ENCODE measurements at regions not wholly inside any gene's neighbourhood (a gene's known extent, or its start where the extent isn't known, plus 50 kb on each side); places are given as distances from the start of the nearest gene placed in this dataset.

DNA sequence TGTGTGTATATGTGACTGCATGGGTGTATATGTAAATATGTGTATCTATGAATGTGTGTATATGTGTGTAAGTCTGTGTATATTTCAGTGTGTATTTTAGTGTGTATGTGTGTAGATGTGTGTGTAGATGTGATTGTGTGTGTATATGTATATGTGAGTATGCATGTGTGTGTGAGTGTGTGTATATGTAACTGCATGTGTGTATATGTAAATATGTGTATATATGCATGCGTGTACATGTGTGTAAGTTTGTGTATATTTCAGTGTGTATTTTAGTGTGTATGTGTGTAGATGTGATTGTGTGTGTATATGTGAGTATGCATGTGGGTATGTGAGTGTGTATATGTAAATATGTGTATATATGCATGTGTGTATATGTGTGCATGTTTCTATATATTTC lies 169.9 kb downstream of the MN1 start:
- no peak overlapping the region for H3K4me3 Mint-ChIP-seq

DNA sequence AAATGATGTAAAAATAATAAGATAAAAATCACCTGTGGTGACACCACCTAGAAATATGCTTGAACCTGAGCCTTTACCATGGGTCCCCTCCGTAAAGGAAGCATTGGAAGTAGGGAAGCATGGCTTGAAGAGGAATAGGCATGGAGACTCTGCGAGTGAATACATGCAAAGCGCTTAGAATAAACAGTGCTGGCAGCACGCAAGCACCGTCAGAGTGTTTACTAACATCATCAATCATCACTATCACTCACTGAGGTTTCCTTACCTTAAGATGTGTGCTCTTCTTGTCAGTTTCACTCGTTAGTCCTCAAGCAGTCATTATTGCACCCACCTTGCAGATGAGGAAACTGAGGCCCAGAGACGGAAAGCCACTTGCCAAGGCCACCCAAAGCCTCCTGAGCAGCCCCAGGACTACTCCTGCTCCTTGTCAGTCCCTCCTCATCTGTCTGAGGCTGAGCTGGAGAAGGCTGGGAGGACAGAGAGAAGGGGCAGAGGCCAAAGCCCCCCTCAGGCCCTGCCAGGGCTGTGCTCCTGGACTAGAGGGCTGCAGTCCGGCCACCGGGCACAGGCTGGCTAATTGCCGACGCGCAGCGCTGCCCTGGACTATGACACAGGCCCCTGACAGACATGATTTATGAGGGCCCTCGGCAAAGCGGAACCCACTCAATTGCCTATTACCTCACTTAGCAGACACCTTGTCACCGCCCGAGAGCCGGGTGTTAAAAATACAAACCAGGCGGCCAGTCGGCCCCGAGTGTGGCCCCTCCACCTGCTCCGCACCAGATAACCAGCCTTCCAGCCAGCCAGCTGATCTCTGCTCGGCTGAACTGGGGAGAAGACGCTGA lies 168.9 kb downstream of the MN1 start:
- Mint-ChIP-seq H3K4me3 (no peak overlapping the region), H3K27me3 (ENCODE audit: low read depth) (peaks cover 35% of the 10 kb centered on the region), H3K27ac (no peak overlapping the region), H3K9me3 (peaks cover 5% of the 10 kb centered on the region), H3K36me3 (peaks cover 4% of the 10 kb centered on the region), H3K4me1 (peaks cover 13% of the 10 kb centered on the region)
- TF ChIP-seq CTCF (IDR thresholded peaks at IDR 0.05; ENCODE audit: unreplicated experiment), result no peak
- DNase-seq (ENCODE audit: low spot score in 2 of 2, unreplicated experiment in 2 of 2), result peak in 1 of 2 experiments; percentile 47

More for the DNA sequence above, 169.9 kb downstream of the MN1 start:
- DNase-seq (ENCODE audit: low spot score in 2 of 2, unreplicated experiment in 2 of 2), result no peak
- peaks cover 4% of the 10 kb centered on the region for H3K36me3 Mint-ChIP-seq
- H3K27me3 Mint-ChIP-seq (ENCODE audit: low read depth), result peaks cover 32% of the 10 kb centered on the region
- TF ChIP-seq CTCF (IDR thresholded peaks at IDR 0.05; ENCODE audit: unreplicated experiment), result no peak
- no peak overlapping the region for H3K27ac Mint-ChIP-seq
- peaks cover 5% of the 10 kb centered on the region for H3K9me3 Mint-ChIP-seq
- peaks cover 13% of the 10 kb centered on the region for H3K4me1 Mint-ChIP-seq

- Mint-ChIP-seq H3K4me1 (peaks cover 13% of the 10 kb centered on the region), H3K4me3 (no peak overlapping the region), H3K9me3 (peaks cover 5% of the 10 kb centered on the region), H3K27ac (no peak overlapping the region), H3K27me3 (ENCODE audit: low read depth) (peaks cover 35% of the 10 kb centered on the region), H3K36me3 (peaks cover 4% of the 10 kb centered on the region)
- DNase-seq (ENCODE audit: low spot score in 2 of 2, unreplicated experiment in 2 of 2), result no peak
- no peak for TF ChIP-seq CTCF (IDR thresholded peaks at IDR 0.05; ENCODE audit: unreplicated experiment)
Observed at GRCh38 chr22:27633296-27633871, 168.2 kb downstream of the MN1 start.

DNA sequence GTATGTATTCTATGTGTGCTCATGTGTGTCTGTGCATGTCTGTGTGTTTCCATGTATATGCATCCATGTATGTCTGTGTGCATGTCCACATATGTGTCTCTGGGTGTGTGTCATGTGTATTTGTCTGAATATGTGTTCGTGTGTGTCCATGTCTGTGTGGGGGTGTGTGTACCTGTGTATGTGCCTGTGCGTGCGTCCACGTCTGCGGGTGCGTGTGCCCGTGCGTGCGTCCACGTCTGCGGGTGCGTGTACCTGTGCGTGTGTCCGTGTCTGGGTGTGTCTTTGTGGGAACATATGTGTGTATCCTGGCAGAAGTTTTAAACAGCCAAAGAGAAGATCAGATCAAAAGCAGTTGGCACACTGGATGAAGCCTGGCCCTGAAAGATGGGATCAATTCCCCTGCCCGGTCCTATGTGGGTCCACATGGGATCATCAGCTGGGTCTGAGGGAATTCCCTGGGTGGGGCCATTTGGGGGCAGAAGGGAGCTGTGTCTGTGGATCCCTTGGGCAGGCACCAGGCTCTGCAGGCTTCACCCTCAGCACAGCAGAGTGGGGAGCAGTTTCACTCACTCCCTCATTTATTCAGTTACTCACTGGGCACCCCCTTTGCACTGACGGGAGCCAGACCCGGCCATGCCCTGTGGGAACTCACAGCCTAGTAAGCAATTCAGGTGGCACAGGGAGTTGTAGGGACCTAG lies 167.4 kb downstream of the MN1 start:
- Mint-ChIP-seq H3K27ac (no peak overlapping the region), H3K27me3 (ENCODE audit: low read depth) (peaks cover 35% of the 10 kb centered on the region), H3K36me3 (peaks cover 1% of the 10 kb centered on the region), H3K4me3 (no peak overlapping the region), H3K9me3 (peaks cover 1% of the 10 kb centered on the region), H3K4me1 (peaks cover 10% of the 10 kb centered on the region)
- DNase-seq (ENCODE audit: low spot score in 2 of 2, unreplicated experiment in 2 of 2), result no peak
- TF ChIP-seq CTCF (IDR thresholded peaks at IDR 0.05; ENCODE audit: unreplicated experiment), result no peak

DNA sequence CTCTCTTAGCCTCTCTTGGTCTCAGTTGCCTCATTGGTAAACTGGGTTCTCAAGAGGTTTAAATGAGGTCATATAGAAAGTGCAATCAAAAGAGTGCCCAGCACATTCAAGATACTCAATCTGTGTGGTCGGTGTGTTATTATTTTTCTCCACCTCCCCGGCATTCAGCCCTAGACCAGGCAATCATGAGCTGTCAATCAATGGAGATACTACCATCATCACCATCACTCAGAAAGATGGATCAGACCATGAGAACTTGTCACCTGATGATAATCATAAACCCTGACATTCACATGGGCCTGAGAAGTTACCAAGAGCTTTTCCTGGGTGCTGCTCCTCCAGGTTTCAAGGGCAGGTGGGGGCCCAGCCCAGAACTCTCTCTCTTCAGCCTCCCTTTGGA lies 166.1 kb downstream of the MN1 start:
- Mint-ChIP-seq H3K4me3 (no peak overlapping the region), H3K4me1 (peaks cover 8% of the 10 kb centered on the region)

More for the DNA sequence above, 166.1 kb downstream of the MN1 start:
- Mint-ChIP-seq H3K27ac (no peak overlapping the region), H3K9me3 (no peaks in the 10 kb centered on the region), H3K27me3 (ENCODE audit: low read depth) (peaks cover 35% of the 10 kb centered on the region), H3K36me3 (no peaks in the 10 kb centered on the region)
- DNase-seq (ENCODE audit: low spot score in 2 of 2, unreplicated experiment in 2 of 2), result no peak
- no peak for TF ChIP-seq CTCF (IDR thresholded peaks at IDR 0.05; ENCODE audit: unreplicated experiment)
